ENCODE measurements at regions not wholly inside any gene's neighbourhood (a gene's known extent, or its start where the extent isn't known, plus 50 kb on each side); places are given as distances from the start of the nearest gene placed in this dataset.

GRCh38 chr21:16550917-16551741, 821.3 kb downstream of the USP25 start:
- TF ChIP-seq CTCF (conservative IDR thresholded peaks at IDR 0.05) (no peak), ZFX (IDR thresholded peaks at IDR 0.05) (no peak)

Data from C4-2B (cell line).